VCaP (cell line): ENCODE measurements at regions not wholly inside any gene's neighbourhood (a gene's known extent, or its start where the extent isn't known, plus 50 kb on each side); places are given as distances from the start of the nearest gene placed in this dataset.
"Not testable (repeated sequence)": the region's sequence is repeated elsewhere in the genome, so short reads cannot be mapped to it uniquely, and the experiment has no call there.

Experiments used
- H3K27ac ChIP-seq: fragments of 450-650 bp; 2 replicates; pipeline ENCODE4 v1.5.1; 2017
- TF ChIP-seq, protein P1 (sequence below): fragments of 450-650 bp; conservative IDR thresholded peaks from 2 replicates; pipeline ENCODE4 v1.5.1; 2017; ENCODE audit warnings: mild to moderate bottlenecking, moderate library complexity

DNA sequence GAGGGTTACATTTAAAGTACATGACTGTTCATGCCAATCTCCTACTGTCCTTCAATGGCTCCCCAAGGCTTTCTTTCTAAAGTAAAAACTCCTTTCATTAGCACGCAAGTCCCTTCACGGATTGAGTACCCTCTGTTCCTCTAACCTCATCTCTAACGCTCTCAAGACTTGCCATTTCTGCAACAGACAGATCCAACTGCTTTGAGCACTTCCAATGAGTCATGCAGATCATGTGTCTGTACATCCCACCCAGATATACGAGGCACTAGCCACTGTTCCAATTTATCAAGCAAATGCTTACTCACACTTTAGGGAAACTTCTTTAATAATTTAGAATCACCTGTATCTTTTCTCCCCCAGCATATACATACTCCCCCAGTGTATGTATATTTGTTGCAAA lies 332.5 kb upstream of the ZFP42 start:
- TF ChIP-seq, protein P1, sequence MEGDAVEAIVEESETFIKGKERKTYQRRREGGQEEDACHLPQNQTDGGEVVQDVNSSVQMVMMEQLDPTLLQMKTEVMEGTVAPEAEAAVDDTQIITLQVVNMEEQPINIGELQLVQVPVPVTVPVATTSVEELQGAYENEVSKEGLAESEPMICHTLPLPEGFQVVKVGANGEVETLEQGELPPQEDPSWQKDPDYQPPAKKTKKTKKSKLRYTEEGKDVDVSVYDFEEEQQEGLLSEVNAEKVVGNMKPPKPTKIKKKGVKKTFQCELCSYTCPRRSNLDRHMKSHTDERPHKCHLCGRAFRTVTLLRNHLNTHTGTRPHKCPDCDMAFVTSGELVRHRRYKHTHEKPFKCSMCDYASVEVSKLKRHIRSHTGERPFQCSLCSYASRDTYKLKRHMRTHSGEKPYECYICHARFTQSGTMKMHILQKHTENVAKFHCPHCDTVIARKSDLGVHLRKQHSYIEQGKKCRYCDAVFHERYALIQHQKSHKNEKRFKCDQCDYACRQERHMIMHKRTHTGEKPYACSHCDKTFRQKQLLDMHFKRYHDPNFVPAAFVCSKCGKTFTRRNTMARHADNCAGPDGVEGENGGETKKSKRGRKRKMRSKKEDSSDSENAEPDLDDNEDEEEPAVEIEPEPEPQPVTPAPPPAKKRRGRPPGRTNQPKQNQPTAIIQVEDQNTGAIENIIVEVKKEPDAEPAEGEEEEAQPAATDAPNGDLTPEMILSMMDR: no peak
- no peak overlapping the region for H3K27ac ChIP-seq

DNA sequence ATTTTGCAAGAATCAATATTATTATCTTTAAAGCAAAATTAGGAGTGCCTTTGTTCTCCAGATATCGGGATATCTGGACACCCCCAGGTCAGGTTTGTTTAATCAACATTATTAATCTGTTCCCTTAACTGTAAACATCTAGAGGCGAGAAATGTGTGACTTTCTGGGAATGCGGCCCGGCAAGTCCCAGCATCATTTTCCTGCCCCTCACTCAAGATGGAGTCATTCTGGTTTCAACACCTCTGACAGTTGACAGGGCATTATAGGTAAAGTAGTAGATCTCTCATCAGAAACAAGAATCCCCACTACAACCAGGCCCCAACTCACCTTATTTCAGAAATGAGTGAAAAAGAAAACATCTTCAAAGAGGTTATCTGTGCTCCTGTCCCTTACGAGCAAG lies 331.6 kb upstream of the ZFP42 start:
- TF ChIP-seq, protein P1: no peak
- H3K27ac ChIP-seq: no peak overlapping the region

DNA sequence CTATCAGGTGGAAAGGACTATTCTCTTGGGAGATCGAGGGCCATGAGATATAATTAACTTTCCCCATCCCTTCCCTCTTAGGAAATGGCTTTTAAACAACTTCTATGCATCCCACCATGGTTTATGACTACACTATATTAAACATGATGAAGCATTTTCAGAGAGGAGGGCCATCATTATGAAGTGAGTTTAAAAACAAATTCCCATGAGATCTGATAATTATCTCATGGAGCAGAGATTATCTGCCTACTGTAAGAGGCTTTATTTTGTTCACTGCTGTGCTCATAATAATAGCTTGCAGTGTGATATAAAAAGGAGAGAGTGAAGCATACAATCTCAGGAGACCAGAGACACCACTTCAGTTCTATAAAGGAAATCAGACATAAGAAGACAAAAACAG lies 330.5 kb upstream of the ZFP42 start:
- TF ChIP-seq, protein P1: no peak
- H3K27ac ChIP-seq: no peak overlapping the region

DNA sequence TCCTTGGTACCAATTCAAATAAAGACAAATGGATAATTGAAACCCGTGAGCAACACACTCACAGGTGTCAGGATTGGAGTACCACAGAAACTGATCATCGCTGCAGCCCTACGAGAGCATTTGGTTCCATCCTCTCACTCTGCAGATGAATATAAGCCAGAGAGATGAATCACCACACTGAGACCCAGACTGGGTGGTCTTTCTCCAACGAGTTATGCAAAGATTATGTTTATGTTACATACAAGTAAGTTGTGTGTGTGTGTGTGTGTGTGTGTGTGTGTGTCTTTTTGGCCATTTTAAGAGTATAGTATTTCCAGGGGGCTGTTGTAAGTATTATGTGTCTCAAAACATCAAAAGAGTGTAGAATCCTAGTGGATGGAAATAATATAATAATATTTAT lies 329.5 kb upstream of the ZFP42 start:
- no peak overlapping the region for H3K27ac ChIP-seq
- TF ChIP-seq, protein P1: no peak

DNA sequence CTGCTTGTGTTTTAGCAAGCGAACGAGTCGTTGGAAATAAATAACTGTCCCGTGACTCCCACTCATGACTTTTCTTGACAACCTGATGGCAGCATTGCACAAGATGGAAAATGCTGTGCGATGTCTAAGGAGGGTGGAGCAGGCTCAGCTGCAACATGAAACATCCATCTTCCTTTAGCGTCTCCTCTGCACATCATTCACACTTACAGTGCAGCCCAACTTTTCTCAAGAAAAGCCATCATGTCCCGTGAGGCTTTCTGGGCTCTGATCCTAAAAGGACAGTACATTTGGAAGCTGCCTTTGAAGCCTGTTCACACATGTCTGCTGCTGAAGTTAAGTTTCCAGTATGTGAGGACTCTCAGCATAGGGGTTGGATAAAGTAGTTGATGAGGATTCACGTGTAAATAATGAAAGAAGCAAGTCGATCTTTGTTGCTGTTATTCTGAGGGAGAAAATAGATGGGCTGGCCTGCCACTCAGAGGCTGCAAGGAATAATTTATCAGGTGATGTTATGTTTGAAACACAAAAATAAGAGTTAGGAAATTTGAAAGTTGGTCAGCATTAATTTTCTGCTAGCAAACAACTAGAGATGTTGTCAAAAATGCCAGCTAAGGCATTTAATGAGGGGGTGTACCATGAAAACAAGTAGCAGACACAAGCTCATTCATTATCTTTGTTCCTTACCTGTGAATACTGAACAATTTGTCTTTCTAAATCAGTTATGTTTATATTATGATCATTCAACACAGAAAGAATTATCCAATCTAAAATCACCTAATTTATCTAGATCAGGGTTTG lies 328.7 kb upstream of the ZFP42 start:
- no peak overlapping the region for H3K27ac ChIP-seq
- TF ChIP-seq, protein P1: peak; percentile 41

DNA sequence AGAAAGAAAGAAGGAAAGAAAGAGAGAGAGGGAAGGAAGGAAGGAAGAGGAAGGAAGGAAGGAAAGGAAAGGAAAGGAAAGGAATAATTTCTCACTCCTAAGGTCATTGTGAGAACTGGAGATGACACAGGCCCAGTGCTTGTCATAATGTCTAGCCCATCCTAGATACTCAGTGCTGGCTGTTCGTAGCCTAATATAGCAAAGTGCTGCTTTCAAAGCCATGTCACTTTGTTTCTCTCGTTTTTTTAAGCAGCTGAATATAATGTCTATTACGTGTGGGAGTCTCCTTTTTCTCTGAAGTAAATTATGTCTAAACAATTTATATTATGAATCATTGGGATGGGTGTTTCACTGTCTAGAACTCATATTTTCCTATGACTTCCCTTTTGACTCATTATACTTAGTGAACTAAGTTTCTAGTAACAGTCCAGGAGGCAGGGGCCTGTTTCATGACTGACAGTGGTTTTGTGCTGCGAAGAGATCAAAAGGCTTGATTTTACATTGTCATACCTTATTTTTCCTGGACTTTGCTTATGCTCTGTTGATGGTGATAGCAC lies 327.0 kb upstream of the ZFP42 start:
- no peak overlapping the region for H3K27ac ChIP-seq
- TF ChIP-seq, protein P1: no peak

DNA sequence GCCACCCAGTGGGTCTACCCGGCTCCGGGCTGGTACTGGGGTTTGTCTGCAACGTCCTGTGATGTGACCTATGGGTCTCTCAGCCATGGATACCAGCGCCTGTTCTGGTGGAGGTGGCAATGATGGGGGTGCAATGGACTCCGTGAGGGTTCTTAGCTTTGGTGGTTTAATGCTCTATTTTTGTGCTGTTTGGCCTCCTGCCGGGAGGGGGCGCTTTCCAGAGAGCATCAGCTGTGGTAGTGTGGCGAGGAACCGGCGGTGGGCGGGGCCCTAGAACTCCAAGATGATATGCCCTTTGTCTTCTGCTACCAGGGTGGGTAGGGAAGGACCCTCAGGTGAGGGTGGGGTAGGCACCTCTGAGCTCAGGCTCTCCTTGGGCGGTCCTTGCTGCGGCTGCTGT lies 324.1 kb upstream of the ZFP42 start:
- not testable (repeated sequence) for H3K27ac ChIP-seq

DNA sequence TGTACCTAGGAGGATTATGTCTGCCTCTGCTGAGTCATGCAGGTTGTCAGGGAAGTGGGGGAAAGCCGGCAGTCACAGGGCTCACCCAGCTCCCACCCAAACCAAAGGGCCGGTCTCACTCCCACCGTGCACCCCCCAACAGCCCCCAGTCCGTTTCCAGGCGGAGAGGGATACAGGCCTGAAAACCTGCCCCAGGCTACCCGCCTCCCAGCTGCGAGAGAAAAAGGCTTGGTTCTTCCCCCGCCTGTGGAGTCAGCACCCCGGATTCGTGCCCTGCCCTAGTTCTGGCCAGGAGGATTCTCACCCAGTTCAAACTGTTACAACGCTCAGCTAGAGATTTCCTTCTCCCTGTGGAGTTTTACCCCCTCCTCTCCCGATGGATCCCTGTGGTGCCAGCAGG lies 323.6 kb upstream of the ZFP42 start:
- H3K27ac ChIP-seq: not testable (repeated sequence)

DNA sequence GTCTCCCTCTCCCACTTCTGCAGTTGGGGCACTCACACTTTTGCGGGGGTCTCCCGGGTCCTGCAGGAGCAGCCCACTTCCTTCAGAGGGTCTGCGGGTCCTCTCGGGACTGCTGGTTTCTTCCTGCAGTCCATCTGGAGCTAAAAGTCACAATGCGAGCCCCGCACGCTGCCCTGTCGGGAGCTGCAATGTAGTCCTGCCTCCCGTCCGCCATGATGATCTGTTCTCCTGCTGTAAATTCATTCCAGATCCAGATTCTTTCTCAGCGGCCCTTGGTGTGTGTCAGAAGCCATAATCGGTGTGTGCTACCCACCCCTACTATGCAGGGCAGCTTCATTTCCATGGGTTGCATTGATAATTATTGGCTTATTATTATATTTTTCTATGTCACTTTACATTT lies 323.0 kb upstream of the ZFP42 start:
- not testable (repeated sequence) for H3K27ac ChIP-seq
